CD14-positive monocyte (primary cell): ENCODE measurements at regions not wholly inside any gene's neighbourhood (a gene's known extent, or its start where the extent isn't known, plus 50 kb on each side); places are given as distances from the start of the nearest gene placed in this dataset.

Experiments
- DNase-seq, 3 donors: peaks; one replicate each; pipeline ENCODE4 v3.0.0-alpha.2; 2011 to 2022
- H2AFZ ChIP-seq: 2 replicates; pipeline ENCODE4 v1.6.0; 2012; ENCODE audit warnings: mild to moderate bottlenecking, low read depth, low read length, inconsistent platforms; ENCODE audit not compliant: insufficient read depth, poor library complexity, severe bottlenecking
- H3K27ac ChIP-seq, 2 donors: 1 replicate in 1 of 2; 2 replicates in 1 of 2; pipeline ENCODE4 v1.5.1; 2012 to 2013; ENCODE audit warnings: low read length in 2 of 2, control low read depth in 1 of 2, inconsistent platforms in 1 of 2, low read depth in 1 of 2, mild to moderate bottlenecking in 1 of 2
- H3K27me3 ChIP-seq, 2 donors: one replicate each; pipeline versions ENCODE4 v1.6.0 to v1.6.1; 2011 to 2013; ENCODE audit warnings: low read length in 2 of 2; ENCODE audit not compliant: control insufficient read depth in 2 of 2, insufficient read depth in 2 of 2
- H3K36me3 ChIP-seq, 2 donors: replicated peaks in 1 of 2; 1 replicate in 1 of 2; 2 replicates in 1 of 2; pipeline versions ENCODE4 v1.5.1 to v1.6.1; 2012 to 2013; ENCODE audit warnings: low read length in 2 of 2, control low read depth in 1 of 2, inconsistent platforms in 1 of 2, mild to moderate bottlenecking in 1 of 2; ENCODE audit not compliant: insufficient read depth in 2 of 2, control insufficient read depth in 1 of 2
- H3K4me1 ChIP-seq, 2 donors: 1 replicate in 1 of 2; 2 replicates in 1 of 2; pipeline versions ENCODE4 v1.5.1 to v1.6.1; 2012 to 2013; ENCODE audit warnings: low read length in 2 of 2, control low read depth in 1 of 2, inconsistent platforms in 1 of 2, mild to moderate bottlenecking in 1 of 2, moderate library complexity in 1 of 2; ENCODE audit not compliant: insufficient read depth in 2 of 2, control insufficient read depth in 1 of 2
- H3K4me2 ChIP-seq: replicated peaks from 2 replicates; pipeline ENCODE3; 2012; ENCODE audit warnings: low read length, moderate library complexity, mild to moderate bottlenecking; ENCODE audit not compliant: poor library complexity, severe bottlenecking; ENCODE audit errors: extremely low read depth
- H3K4me3 ChIP-seq, 3 experiments: fragments of 200-600 bp in 1 of 3; sonication (generic) in 1 of 3; replicated peaks in 1 of 3; 1 replicate in 2 of 3; 2 replicates in 1 of 3; pipeline ENCODE4 v1.5.1; 2011 to 2013; ENCODE audit warnings: low read length in 3 of 3, mild to moderate bottlenecking in 3 of 3, control low read depth in 2 of 3, low read depth in 2 of 3, inconsistent platforms in 1 of 3, moderate library complexity in 1 of 3
- H3K79me2 ChIP-seq: 2 replicates; pipeline ENCODE4 v1.6.0; 2012; ENCODE audit warnings: mild to moderate bottlenecking, control low read depth, inconsistent platforms, low read length, moderate library complexity; ENCODE audit not compliant: insufficient read depth
- H3K9ac ChIP-seq: 2 replicates; pipeline ENCODE4 v1.6.0; 2017; ENCODE audit warnings: low read length, mild to moderate bottlenecking; ENCODE audit not compliant: insufficient read depth, poor library complexity, severe bottlenecking
- H3K9me3 ChIP-seq, 2 donors: replicated peaks in 1 of 2; 1 replicate in 1 of 2; 2 replicates in 1 of 2; pipeline versions ENCODE4 v1.5.1 to v1.6.1; 2012 to 2013; ENCODE audit warnings: low read length in 2 of 2, control low read depth in 1 of 2; ENCODE audit not compliant: control insufficient read depth in 1 of 2, insufficient read depth in 1 of 2
- H4K20me1 ChIP-seq: 2 replicates; pipeline ENCODE4 v1.6.0; 2012; ENCODE audit warnings: mild to moderate bottlenecking, low read length, control low read depth, moderate library complexity; ENCODE audit not compliant: insufficient read depth
- H3K27ac Mint-ChIP-seq, 7 donors: one replicate each; pipeline ENCODE4 v1.8.0; 2020; ENCODE audit warnings: mild to moderate bottlenecking in 7 of 7, mixed read lengths in 7 of 7, moderate library complexity in 6 of 7, inconsistent platforms in 2 of 7
- H3K27me3 Mint-ChIP-seq, 3 donors: one replicate each; pipeline ENCODE4 v1.8.0; 2021 to 2022; ENCODE audit warnings: low read depth in 3 of 3, mild to moderate bottlenecking in 3 of 3, mixed read lengths in 3 of 3, moderate library complexity in 3 of 3, inconsistent platforms in 1 of 3
- H3K36me3 Mint-ChIP-seq, 2 donors: one replicate each; pipeline ENCODE4 v1.8.0; 2020; ENCODE audit warnings: mixed read lengths in 2 of 2, inconsistent platforms in 1 of 2, mild to moderate bottlenecking in 1 of 2
- H3K4me1 Mint-ChIP-seq: one replicate; pipeline ENCODE4 v1.8.0; 2020; ENCODE audit warnings: mild to moderate bottlenecking, mixed read lengths
- H3K4me3 Mint-ChIP-seq, 2 donors: one replicate each; pipeline ENCODE4 v1.8.0; 2020; ENCODE audit warnings: mild to moderate bottlenecking in 2 of 2, mixed read lengths in 2 of 2, moderate library complexity in 1 of 2
- H3K9me3 Mint-ChIP-seq, 7 donors: one replicate each; pipeline ENCODE4 v1.8.0; 2020 to 2022; ENCODE audit warnings: mixed read lengths in 7 of 7, mild to moderate bottlenecking in 6 of 7, moderate library complexity in 6 of 7, inconsistent platforms in 2 of 7
- WGBS: methylation state at CpG from one replicate; pipeline ENCODE4 v1.1.5; 2013; ENCODE audit warnings: missing lambda C conversion rate; ENCODE audit not compliant: insufficient coverage; 5-methylcytosine and 5-hydroxymethylcytosine counted together
- intact Hi-C, 2 donors: fragments of 100-400 bp; cut with micrococcal nuclease; formaldehyde crosslinking; loops; one replicate each; pipeline versions ENCODE4 v1.15.0 to v1.15.1; 2023
- TF ChIP-seq, protein P1 (sequence below): fragments of 200-600 bp; IDR thresholded peaks from one replicate; pipeline ENCODE4 v1.8.0; 2022; ENCODE audit warnings: antibody characterized with exemption, mild to moderate bottlenecking

GRCh38 chr10:93199191-93199751, 125.6 kb downstream of the CYP26A1 start:
- H3K4me1 ChIP-seq, result peaks cover 21 to 23% of the 10 kb centered on the region in 2 donors
- Mint-ChIP-seq H3K4me1 (peaks cover 22% of the 10 kb centered on the region), H3K27me3 (peaks cover 0 to 3% (median 3%) of the 10 kb centered on the region in 3 donors), H3K36me3 (no peaks in the 10 kb centered on the region), H3K9me3 (peaks cover 0 to 2% (median 0%) of the 10 kb centered on the region in 7 donors), H3K27ac (peak overlapping the region; percentile 72 to 95 (median 94)), H3K4me3 (peak overlapping the region; percentile 77 to 96)
- intact Hi-C loops, result no loop called here
- H2AFZ ChIP-seq, result peak overlapping the region; percentile 66
- peak overlapping the region; percentile 37 for H3K9ac ChIP-seq
- H3K27ac ChIP-seq, result peak overlapping the region; percentile 70 to 75
- peak overlapping the region; percentile 42 to 72 (median 51) for H3K4me3 ChIP-seq
- DNase-seq, result peak; percentile 69 to 74 (median 73)
- no peaks in the 10 kb centered on the region for H3K79me2 ChIP-seq
- H3K27me3 ChIP-seq, result no peaks in the 10 kb centered on the region
- H3K36me3 ChIP-seq, result no peaks in the 10 kb centered on the region
- TF ChIP-seq, protein P1, sequence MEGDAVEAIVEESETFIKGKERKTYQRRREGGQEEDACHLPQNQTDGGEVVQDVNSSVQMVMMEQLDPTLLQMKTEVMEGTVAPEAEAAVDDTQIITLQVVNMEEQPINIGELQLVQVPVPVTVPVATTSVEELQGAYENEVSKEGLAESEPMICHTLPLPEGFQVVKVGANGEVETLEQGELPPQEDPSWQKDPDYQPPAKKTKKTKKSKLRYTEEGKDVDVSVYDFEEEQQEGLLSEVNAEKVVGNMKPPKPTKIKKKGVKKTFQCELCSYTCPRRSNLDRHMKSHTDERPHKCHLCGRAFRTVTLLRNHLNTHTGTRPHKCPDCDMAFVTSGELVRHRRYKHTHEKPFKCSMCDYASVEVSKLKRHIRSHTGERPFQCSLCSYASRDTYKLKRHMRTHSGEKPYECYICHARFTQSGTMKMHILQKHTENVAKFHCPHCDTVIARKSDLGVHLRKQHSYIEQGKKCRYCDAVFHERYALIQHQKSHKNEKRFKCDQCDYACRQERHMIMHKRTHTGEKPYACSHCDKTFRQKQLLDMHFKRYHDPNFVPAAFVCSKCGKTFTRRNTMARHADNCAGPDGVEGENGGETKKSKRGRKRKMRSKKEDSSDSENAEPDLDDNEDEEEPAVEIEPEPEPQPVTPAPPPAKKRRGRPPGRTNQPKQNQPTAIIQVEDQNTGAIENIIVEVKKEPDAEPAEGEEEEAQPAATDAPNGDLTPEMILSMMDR, result no peak
- H4K20me1 ChIP-seq, result no peaks in the 10 kb centered on the region
- H3K9me3 ChIP-seq, result no peaks in the 10 kb centered on the region
- 90% methylated on average over 2 of the region's 11 CpGs for WGBS
- peak overlapping the region; percentile 78 for H3K4me2 ChIP-seq

- peak overlapping the region in 1 of 7 donors; percentile 2 for H3K27ac Mint-ChIP-seq
Measured at GRCh38 chr10:93204494-93205485, 131.1 kb downstream of the CYP26A1 start.

More at GRCh38 chr10:93204494-93205485, 131.1 kb downstream of the CYP26A1 start:
- Histone ChIP-seq H3K4me2 (no peak overlapping the region), H3K27me3 (no peaks in the 10 kb centered on the region), H3K9ac (no peak overlapping the region), H3K4me1 (peaks cover 6 to 12% of the 10 kb centered on the region in 2 donors), H2AFZ (no peak overlapping the region), H3K4me3 (no peak overlapping the region), H4K20me1 (no peaks in the 10 kb centered on the region), H3K36me3 (no peaks in the 10 kb centered on the region), H3K79me2 (no peaks in the 10 kb centered on the region), H3K9me3 (no peaks in the 10 kb centered on the region), H3K27ac (no peak overlapping the region)
- Mint-ChIP-seq H3K9me3 (no peaks in the 10 kb centered on the region), H3K36me3 (no peaks in the 10 kb centered on the region), H3K4me3 (no peak overlapping the region), H3K4me1 (peaks cover 9% of the 10 kb centered on the region), H3K27me3 (peaks cover 4 to 7% (median 6%) of the 10 kb centered on the region in 3 donors)
- intact Hi-C loops, result no loop called here
- no peak for DNase-seq
- WGBS, result 93% methylated on average over 6 of the region's 12 CpGs
- TF ChIP-seq, protein P1, result no peak
